Fibroblast of mammary gland (primary cell): ENCODE measurements at regions not wholly inside any gene's neighbourhood (a gene's known extent, or its start where the extent isn't known, plus 50 kb on each side); places are given as distances from the start of the nearest gene placed in this dataset.

Experiments used
- DNase-seq: peaks from one replicate; pipeline ENCODE4 v3.0.0-alpha.2; 2010; ENCODE audit warnings: low read depth
- H3K4me3 ChIP-seq: 2 replicates; pipeline ENCODE4 v1.5.1; 2011; ENCODE audit warnings: low read depth, mild to moderate bottlenecking, low read length, moderate library complexity; ENCODE audit not compliant: control insufficient read depth
- CTCF ChIP-seq: conservative IDR thresholded peaks from 2 replicates; pipeline ENCODE4 v1.5.1; 2011; ENCODE audit warnings: low read depth, low read length, inconsistent platforms; ENCODE audit not compliant: control insufficient read depth, insufficient read depth

- no peak for DNase-seq
- no peak for TF ChIP-seq CTCF
- no peak overlapping the region for H3K4me3 ChIP-seq
Observed at GRCh38 chr2:204023088-204023487, 86.5 kb downstream of the ICOS start.

- peak; percentile 67 for TF ChIP-seq CTCF
- peak; percentile 34 for DNase-seq
- no peak overlapping the region for H3K4me3 ChIP-seq
Observed at GRCh38 chr2:204024503-204024902, 87.9 kb downstream of the ICOS start.

GRCh38 chr2:204024906-204025475 is 88.4 kb downstream of the ICOS start:
- TF ChIP-seq CTCF: no peak
- H3K4me3 ChIP-seq: no peak overlapping the region
- DNase-seq: no peak

- no peak for DNase-seq
- peak; percentile 41 for TF ChIP-seq CTCF
Observed at GRCh38 chr2:204026294-204026693, 89.7 kb downstream of the ICOS start.

GRCh38 chr2:204027091-204027490 is 90.5 kb downstream of the ICOS start:
- no peak for TF ChIP-seq CTCF
- DNase-seq: peak; percentile 16
- no peak overlapping the region for H3K4me3 ChIP-seq

More at GRCh38 chr2:204026294-204026693, 89.7 kb downstream of the ICOS start:
- H3K4me3 ChIP-seq: no peak overlapping the region

- no peak overlapping the region for H3K4me3 ChIP-seq
- no peak for DNase-seq
- TF ChIP-seq CTCF: no peak
Observed at GRCh38 chr2:204030322-204030721, 93.8 kb downstream of the ICOS start.

- no peak for DNase-seq
- H3K4me3 ChIP-seq: no peak overlapping the region
- TF ChIP-seq CTCF: no peak
Observed at GRCh38 chr2:204031056-204031455, 94.5 kb downstream of the ICOS start.
